MM.1S (cell line): ENCODE measurements at regions not wholly inside any gene's neighbourhood (a gene's known extent, or its start where the extent isn't known, plus 50 kb on each side); places are given as distances from the start of the nearest gene placed in this dataset.

Source experiments
- CTCF ChIP-seq: fragments of 300-600 bp; sonication (generic); IDR thresholded peaks from 2 replicates; pipeline ENCODE4 v1.5.1; 2016; ENCODE audit warnings: antibody characterized with exemption, low read length, mixed read lengths
- EZH2 ChIP-seq: fragments of 300-600 bp; sonication (generic); optimal IDR thresholded peaks from 2 replicates; pipeline ENCODE3; 2017; ENCODE audit warnings: low read depth, mild to moderate bottlenecking, antibody characterized with exemption, low read length, mixed read lengths

GRCh38 chr2:156908825-156909224 is 348.7 kb upstream of the GALNT5 start:
- TF ChIP-seq CTCF: no peak
- TF ChIP-seq EZH2: no peak
